Liver (tissue), 8 donors: ENCODE measurements at regions not wholly inside any gene's neighbourhood (a gene's known extent, or its start where the extent isn't known, plus 50 kb on each side); places are given as distances from the start of the nearest gene placed in this dataset.

Source experiments
- DNase-seq: peaks from one replicate; pipeline ENCODE4 v3.0.0-alpha.2; 2017; ENCODE audit warnings: low spot score
- H3K27ac ChIP-seq, 2 donors: one replicate each; pipeline ENCODE4 v1.7.0; 2013; ENCODE audit warnings: inconsistent platforms in 2 of 2, low read length in 2 of 2, control low read depth in 1 of 2, low read depth in 1 of 2, mild to moderate bottlenecking in 1 of 2
- H3K27me3 ChIP-seq, 4 donors: one replicate each; pipeline versions ENCODE4 v1.6.1 to v1.7.0; 2013; ENCODE audit warnings: low read length in 3 of 4, inconsistent platforms in 1 of 4, mild to moderate bottlenecking in 1 of 4, moderate library complexity in 1 of 4; ENCODE audit not compliant: control insufficient read depth in 4 of 4, insufficient read depth in 4 of 4
- H3K36me3 ChIP-seq, 4 donors: one replicate each; pipeline versions ENCODE4 v1.6.1 to v1.7.0; 2013; ENCODE audit warnings: low read length in 3 of 4, mild to moderate bottlenecking in 3 of 4, low read depth in 1 of 4, moderate library complexity in 1 of 4; ENCODE audit not compliant: control insufficient read depth in 4 of 4, insufficient read depth in 3 of 4
- H3K4me1 ChIP-seq, 4 donors: one replicate each; pipeline versions ENCODE4 v1.6.1 to v1.7.0; 2013; ENCODE audit warnings: low read length in 3 of 4, mild to moderate bottlenecking in 3 of 4, moderate library complexity in 1 of 4; ENCODE audit not compliant: control insufficient read depth in 4 of 4, insufficient read depth in 4 of 4
- H3K4me3 ChIP-seq, 3 donors: one replicate each; pipeline versions ENCODE4 v1.6.1 to v1.7.0; 2013; ENCODE audit warnings: low read length in 3 of 3, control low read depth in 1 of 3, low read depth in 1 of 3, mild to moderate bottlenecking in 1 of 3
- H3K9ac ChIP-seq, 2 donors: one replicate each; pipeline ENCODE4 v1.7.0; 2013; ENCODE audit warnings: low read length in 2 of 2, mild to moderate bottlenecking in 2 of 2, moderate library complexity in 2 of 2, control low read depth in 1 of 2, low read depth in 1 of 2
- H3K9me3 ChIP-seq, 4 donors: one replicate each; pipeline versions ENCODE4 v1.6.1 to v1.7.0; 2013; ENCODE audit warnings: low read length in 3 of 4; ENCODE audit not compliant: control insufficient read depth in 4 of 4
- EGR1 ChIP-seq, 2 donors: IDR thresholded peaks; 2 replicates each; pipeline ENCODE4 v1.6.1; 2016 to 2018; ENCODE audit warnings: antibody characterized with exemption in 2 of 2, low read depth in 2 of 2
- FOXA1 ChIP-seq: IDR thresholded peaks from 2 replicates; pipeline ENCODE4 v1.6.1; 2016; ENCODE audit warnings: antibody characterized with exemption
- FOXA2 ChIP-seq: IDR thresholded peaks from 2 replicates; pipeline ENCODE4 v1.6.1; 2016; ENCODE audit warnings: antibody characterized with exemption
- GABPA ChIP-seq, 2 donors: IDR thresholded peaks in 1 of 2; conservative IDR thresholded peaks in 1 of 2; 2 replicates each; pipeline ENCODE4 v1.6.1; 2016; ENCODE audit warnings: antibody characterized with exemption in 2 of 2, mild to moderate bottlenecking in 1 of 2, moderate library complexity in 1 of 2
- HNF4A ChIP-seq, 2 donors: conservative IDR thresholded peaks; 2 replicates each; pipeline ENCODE4 v1.6.1; 2016; ENCODE audit warnings: antibody characterized with exemption in 2 of 2, mild to moderate bottlenecking in 2 of 2
- HNF4G ChIP-seq: IDR thresholded peaks from 2 replicates; pipeline ENCODE4 v1.6.1; 2016; ENCODE audit warnings: antibody characterized with exemption
- JUND ChIP-seq, 2 donors: IDR thresholded peaks; 2 replicates each; pipeline ENCODE4 v1.6.1; 2016; ENCODE audit warnings: antibody characterized with exemption in 2 of 2
- NR2F2 ChIP-seq: IDR thresholded peaks from 2 replicates; pipeline ENCODE4 v1.6.1; 2016; ENCODE audit warnings: antibody characterized with exemption
- RAD21 ChIP-seq, 2 donors: IDR thresholded peaks; 2 replicates each; pipeline ENCODE4 v1.6.1; 2016; ENCODE audit warnings: antibody characterized with exemption in 2 of 2, mild to moderate bottlenecking in 2 of 2
- RXRA ChIP-seq, 2 donors: IDR thresholded peaks; 2 replicates each; pipeline ENCODE4 v1.6.1; 2017 to 2018; ENCODE audit warnings: antibody characterized with exemption in 2 of 2, mild to moderate bottlenecking in 1 of 2
- SP1 ChIP-seq: IDR thresholded peaks from 2 replicates; pipeline ENCODE4 v1.6.1; 2018; ENCODE audit warnings: antibody characterized with exemption, mild to moderate bottlenecking
- TAF1 ChIP-seq: conservative IDR thresholded peaks from 2 replicates; pipeline ENCODE4 v1.6.1; 2016; ENCODE audit warnings: antibody characterized with exemption, mild to moderate bottlenecking
- YY1 ChIP-seq: IDR thresholded peaks from 2 replicates; pipeline ENCODE4 v1.6.1; 2016; ENCODE audit warnings: antibody characterized with exemption, mild to moderate bottlenecking
- WGBS: extraction: QIAGEN DNeasy Blood & Tissue Kit; methylation state at CpG from one replicate; pipeline ENCODE4 v1.1.7; 2013; 5-methylcytosine and 5-hydroxymethylcytosine counted together
- TF ChIP-seq, protein P1 (sequence below): IDR thresholded peaks from 2 replicates; pipeline ENCODE4 v1.6.1; 2016; ENCODE audit warnings: antibody characterized with exemption
- TF ChIP-seq, protein P2 (sequence below): IDR thresholded peaks from 2 replicates; pipeline ENCODE4 v1.6.1; 2016; ENCODE audit warnings: antibody characterized with exemption
- TF ChIP-seq, protein P3 (sequence below): IDR thresholded peaks from 2 replicates; pipeline ENCODE4 v1.6.1; 2016; ENCODE audit warnings: antibody characterized with exemption, mild to moderate bottlenecking
- TF ChIP-seq, protein P4 (sequence below): fragments of 150-350 bp; IDR thresholded peaks from 2 replicates; pipeline ENCODE4 v1.5.1; 2017; ENCODE audit warnings: improper control_type of control experiment, low read depth, low read length; ENCODE audit not compliant: missing input control
- TF ChIP-seq, protein P5 (sequence below): IDR thresholded peaks from 2 replicates; pipeline ENCODE4 v1.6.1; 2016; ENCODE audit warnings: antibody characterized with exemption
- donor health status: healthy.
- donor health status: healthy.
- donor health status: healthy.
- donor health status: healthy.
- donor health status: healthy.

DNA sequence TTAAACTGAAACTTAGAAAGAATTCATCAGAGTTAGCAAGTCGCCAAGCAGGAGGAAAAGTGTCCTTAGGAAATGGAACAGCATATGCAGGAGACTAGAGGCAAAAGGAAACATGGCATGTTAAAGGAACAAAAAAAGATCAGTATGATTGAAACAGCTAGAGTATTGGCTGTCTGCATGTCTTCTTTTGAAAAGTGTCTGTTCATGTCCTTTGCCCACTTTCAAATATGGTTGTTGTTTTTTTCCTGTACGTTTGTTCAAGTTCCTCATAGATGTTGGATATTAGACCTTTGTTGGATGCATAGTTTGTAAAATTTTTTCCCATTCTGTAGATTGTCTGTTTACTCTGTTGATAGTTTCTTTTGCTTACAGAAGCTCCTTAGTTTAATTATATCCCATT is 161.6 kb downstream of the NR4A2 start:
- Histone ChIP-seq H3K27me3 (no peaks in the 10 kb centered on the region), H3K27ac (no peak overlapping the region), H3K36me3 (no peaks in the 10 kb centered on the region), H3K9me3 (no peaks in the 10 kb centered on the region), H3K9ac (no peak overlapping the region), H3K4me1 (no peaks in the 10 kb centered on the region), H3K4me3 (no peak overlapping the region)
- no peak for DNase-seq
- TF ChIP-seq RXRA (IDR thresholded peaks at IDR 0.05) (no peak), FOXA2 (no peak), YY1 (no peak), EGR1 (IDR thresholded peaks at IDR 0.05; ENCODE audit: low read depth in 2 of 2) (no peak), HNF4G (no peak), NR2F2 (no peak), TAF1 (no peak), GABPA (IDR thresholded peaks at IDR 0.05 in 1 of 2, conservative IDR thresholded peaks at IDR 0.05 in 1 of 2) (no peak), SP1 (no peak), HNF4A (conservative IDR thresholded peaks at IDR 0.05) (no peak), JUND (IDR thresholded peaks at IDR 0.05) (no peak), FOXA1 (no peak), RAD21 (IDR thresholded peaks at IDR 0.05) (no peak)
- TF ChIP-seq, protein P1, sequence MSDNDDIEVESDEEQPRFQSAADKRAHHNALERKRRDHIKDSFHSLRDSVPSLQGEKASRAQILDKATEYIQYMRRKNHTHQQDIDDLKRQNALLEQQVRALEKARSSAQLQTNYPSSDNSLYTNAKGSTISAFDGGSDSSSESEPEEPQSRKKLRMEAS: no peak
- TF ChIP-seq, protein P2, sequence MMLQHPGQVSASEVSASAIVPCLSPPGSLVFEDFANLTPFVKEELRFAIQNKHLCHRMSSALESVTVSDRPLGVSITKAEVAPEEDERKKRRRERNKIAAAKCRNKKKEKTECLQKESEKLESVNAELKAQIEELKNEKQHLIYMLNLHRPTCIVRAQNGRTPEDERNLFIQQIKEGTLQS: no peak
- TF ChIP-seq, protein P3, sequence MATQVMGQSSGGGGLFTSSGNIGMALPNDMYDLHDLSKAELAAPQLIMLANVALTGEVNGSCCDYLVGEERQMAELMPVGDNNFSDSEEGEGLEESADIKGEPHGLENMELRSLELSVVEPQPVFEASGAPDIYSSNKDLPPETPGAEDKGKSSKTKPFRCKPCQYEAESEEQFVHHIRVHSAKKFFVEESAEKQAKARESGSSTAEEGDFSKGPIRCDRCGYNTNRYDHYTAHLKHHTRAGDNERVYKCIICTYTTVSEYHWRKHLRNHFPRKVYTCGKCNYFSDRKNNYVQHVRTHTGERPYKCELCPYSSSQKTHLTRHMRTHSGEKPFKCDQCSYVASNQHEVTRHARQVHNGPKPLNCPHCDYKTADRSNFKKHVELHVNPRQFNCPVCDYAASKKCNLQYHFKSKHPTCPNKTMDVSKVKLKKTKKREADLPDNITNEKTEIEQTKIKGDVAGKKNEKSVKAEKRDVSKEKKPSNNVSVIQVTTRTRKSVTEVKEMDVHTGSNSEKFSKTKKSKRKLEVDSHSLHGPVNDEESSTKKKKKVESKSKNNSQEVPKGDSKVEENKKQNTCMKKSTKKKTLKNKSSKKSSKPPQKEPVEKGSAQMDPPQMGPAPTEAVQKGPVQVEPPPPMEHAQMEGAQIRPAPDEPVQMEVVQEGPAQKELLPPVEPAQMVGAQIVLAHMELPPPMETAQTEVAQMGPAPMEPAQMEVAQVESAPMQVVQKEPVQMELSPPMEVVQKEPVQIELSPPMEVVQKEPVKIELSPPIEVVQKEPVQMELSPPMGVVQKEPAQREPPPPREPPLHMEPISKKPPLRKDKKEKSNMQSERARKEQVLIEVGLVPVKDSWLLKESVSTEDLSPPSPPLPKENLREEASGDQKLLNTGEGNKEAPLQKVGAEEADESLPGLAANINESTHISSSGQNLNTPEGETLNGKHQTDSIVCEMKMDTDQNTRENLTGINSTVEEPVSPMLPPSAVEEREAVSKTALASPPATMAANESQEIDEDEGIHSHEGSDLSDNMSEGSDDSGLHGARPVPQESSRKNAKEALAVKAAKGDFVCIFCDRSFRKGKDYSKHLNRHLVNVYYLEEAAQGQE: no peak
- TF ChIP-seq, protein P4, sequence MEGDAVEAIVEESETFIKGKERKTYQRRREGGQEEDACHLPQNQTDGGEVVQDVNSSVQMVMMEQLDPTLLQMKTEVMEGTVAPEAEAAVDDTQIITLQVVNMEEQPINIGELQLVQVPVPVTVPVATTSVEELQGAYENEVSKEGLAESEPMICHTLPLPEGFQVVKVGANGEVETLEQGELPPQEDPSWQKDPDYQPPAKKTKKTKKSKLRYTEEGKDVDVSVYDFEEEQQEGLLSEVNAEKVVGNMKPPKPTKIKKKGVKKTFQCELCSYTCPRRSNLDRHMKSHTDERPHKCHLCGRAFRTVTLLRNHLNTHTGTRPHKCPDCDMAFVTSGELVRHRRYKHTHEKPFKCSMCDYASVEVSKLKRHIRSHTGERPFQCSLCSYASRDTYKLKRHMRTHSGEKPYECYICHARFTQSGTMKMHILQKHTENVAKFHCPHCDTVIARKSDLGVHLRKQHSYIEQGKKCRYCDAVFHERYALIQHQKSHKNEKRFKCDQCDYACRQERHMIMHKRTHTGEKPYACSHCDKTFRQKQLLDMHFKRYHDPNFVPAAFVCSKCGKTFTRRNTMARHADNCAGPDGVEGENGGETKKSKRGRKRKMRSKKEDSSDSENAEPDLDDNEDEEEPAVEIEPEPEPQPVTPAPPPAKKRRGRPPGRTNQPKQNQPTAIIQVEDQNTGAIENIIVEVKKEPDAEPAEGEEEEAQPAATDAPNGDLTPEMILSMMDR: no peak
- TF ChIP-seq, protein P5, sequence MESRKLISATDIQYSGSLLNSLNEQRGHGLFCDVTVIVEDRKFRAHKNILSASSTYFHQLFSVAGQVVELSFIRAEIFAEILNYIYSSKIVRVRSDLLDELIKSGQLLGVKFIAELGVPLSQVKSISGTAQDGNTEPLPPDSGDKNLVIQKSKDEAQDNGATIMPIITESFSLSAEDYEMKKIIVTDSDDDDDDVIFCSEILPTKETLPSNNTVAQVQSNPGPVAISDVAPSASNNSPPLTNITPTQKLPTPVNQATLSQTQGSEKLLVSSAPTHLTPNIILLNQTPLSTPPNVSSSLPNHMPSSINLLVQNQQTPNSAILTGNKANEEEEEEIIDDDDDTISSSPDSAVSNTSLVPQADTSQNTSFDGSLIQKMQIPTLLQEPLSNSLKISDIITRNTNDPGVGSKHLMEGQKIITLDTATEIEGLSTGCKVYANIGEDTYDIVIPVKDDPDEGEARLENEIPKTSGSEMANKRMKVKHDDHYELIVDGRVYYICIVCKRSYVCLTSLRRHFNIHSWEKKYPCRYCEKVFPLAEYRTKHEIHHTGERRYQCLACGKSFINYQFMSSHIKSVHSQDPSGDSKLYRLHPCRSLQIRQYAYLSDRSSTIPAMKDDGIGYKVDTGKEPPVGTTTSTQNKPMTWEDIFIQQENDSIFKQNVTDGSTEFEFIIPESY: no peak
- 77% methylated on average over 2 of the region's 2 CpGs for WGBS
